GM18511 (cell line): ENCODE measurements at regions not wholly inside any gene's neighbourhood (a gene's known extent, or its start where the extent isn't known, plus 50 kb on each side); places are given as distances from the start of the nearest gene placed in this dataset.
A peak's percentile ranks its signal among the peaks of the same experiment; 100 is the strongest.
"Not testable (repeated sequence)": the region's sequence is repeated elsewhere in the genome, so short reads cannot be mapped to it uniquely, and the experiment has no call there.

Experiments
- ATAC-seq: cut with Tn5 transposase; IDR thresholded peaks from one replicate; pipeline ENCODE4 v1.9.1; 2021; ENCODE audit warnings: mild to moderate bottlenecking, moderate library complexity; ENCODE audit not compliant: unreplicated experiment

DNA sequence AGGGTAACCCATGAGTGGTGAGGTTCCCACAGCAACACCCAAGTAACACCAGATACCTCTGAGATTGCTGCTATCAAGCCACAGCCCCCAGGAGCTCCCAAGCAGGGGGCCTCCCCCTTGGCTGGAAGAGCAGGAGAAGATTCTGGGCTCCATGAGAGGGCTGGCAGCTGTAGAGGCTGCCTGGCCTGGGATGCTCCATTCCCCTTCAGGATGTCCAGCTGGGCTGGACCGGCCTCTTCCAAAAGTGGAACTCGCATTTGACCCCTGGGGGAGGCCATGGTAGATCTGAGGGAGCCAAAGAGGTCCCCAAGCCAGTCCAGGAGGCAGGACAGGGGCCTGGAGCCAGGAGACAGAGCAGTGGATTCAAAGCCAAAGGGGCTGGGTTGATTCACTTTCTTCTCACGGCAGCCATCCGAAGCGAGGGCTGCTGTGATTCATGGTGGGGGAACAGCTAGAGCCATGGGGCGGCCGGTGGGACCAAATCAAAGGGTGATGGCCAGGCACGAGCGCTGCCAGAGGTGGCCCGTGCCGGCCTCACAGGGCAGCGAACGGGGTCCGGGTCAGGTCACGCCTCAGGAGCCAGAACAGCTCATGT, 95.3 kb upstream of the ID2 start:
- ATAC-seq: no peak

DNA sequence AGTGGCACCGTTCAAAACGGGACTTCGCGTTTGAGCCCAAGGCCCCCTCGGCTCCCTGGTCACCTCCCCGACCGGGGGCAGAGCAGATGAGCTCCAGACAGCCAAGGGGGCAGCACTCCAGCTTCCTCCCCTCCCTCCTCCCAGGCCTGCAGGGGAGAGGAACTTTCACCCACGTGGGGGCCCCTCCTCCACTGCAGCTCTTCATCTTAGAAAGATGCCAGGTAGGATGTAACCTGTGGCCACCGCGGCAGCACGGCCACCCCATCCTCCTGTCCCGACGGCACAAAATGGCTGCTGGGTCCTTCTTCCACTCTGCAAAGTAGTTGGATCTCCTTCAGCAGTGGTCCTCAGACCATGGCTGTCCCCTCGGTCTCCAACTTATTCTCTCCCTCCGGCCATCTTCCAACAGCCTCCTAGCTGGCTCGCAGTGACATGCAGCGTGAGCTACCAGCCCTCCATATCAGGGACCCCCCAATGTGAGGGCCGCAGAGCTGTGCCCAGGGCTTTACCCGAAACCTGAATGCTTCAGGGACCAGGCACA, 94.5 kb upstream of the ID2 start:
- ATAC-seq: no peak

DNA sequence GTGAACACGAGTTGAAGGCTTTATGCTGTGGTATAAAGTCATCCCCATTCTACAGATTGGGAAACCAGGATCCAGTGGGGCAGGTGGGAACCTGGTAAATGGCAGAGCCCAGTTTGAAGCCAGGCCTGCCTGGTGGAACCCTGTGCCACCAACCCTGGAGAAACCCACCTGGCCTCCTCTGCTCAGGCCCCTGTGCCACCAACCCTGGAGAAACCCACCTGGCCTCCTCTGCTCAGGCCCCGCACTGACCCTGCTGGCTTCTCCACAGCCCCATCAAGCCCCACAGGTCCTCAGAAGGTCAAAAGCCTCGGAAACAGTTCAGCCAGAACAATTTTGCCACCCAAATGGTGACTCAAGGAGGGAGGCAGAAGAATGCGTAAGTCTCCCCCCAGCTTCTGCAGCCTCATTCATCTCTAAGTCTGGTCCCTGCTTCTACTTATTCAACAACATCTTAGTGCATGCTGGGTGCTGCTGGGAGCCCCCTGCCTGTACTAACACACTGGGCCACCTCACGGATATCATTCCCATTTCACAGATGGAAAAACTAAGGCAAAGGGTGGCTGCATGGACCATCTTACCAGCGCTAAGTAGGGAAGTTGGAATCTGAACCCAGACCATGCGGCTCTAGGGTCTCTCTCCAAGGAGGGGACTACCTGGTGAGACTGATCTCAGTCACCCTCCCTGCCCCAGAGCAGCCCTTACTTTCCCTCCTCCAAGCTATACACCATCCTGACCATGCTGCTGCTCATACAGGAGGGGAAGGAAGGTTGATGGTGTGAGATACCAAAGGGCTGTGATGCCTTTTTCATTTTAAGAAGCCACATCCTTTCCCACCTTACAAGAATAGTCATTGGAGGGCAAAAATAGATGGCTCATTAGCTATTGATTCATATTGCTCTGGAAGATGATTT, 93.7 kb upstream of the ID2 start:
- no peak for ATAC-seq

DNA sequence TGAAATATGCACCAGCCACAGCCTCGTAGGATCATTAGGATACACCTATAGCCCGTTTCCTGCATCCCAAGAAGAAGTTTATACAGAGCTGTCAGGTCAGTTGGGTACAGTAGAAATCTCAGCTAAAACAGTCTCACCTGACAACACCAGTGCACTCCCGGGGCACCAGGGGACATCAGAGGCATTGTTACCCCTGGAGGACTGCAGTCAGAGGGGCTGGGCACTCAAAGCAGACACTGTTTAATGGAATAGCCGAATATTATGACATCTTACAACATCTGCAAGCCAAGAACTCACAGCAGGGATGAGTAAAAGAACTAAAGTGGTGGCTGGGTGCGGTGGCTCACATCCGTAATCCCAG, 93.0 kb upstream of the ID2 start:
- no peak for ATAC-seq

DNA sequence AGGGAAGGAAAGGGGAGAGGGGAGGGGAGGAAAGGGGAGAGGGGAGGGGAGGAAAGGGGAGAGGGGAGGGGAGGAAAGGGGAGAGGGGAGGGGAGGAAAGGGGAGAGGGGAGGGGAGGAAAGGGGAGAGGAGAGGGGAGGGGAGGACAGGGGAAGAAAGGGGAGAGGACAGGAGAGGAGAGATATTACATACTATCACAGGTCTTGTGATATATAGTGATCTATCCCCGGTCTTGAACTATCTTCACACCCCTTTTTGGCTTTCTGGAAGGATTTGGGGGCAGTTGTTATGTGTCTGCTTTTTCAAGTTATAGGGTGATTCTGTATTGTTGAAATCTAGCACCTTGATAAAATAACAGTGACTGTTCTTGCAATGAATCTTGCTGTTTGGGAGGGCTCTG, 92.1 kb upstream of the ID2 start:
- no peak for ATAC-seq

DNA sequence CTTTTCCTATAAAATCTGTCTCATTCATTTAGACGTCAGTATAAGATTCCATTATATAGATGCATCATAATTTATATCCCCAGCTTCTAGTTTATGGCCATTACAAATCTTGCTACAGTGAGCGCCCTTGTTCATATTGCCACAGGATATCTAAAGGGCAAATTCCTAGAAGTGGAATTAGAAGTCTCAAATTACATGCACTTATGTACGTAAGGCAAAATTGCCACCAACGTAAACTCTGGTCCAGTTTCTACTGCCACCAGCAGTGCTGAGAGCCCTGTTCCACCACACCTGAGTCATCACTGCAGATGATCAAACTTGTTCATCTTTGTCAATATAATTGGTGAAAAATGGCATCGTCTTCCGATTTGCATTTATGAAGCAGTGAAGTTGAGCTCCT, 90.9 kb upstream of the ID2 start:
- no peak for ATAC-seq

DNA sequence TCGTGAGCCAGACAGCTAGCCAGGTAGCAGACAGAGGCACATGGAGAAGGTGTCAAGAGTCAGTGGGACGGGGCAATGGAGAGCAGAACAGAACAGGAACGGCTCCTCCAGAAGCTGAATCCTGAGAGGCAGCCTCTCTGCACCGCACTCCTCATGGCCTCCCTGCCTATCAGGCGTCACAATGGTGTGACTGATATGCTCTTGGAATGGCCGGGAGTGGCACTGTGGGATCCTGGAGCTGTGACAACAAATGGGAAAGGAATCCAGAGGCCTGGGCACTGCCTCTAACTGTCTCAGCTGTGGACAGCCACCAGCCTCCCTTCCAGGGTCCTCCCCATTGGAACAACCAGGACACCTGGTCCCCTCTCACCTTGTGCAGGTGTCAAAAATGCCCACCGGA, 89.1 kb upstream of the ID2 start:
- no peak for ATAC-seq

DNA sequence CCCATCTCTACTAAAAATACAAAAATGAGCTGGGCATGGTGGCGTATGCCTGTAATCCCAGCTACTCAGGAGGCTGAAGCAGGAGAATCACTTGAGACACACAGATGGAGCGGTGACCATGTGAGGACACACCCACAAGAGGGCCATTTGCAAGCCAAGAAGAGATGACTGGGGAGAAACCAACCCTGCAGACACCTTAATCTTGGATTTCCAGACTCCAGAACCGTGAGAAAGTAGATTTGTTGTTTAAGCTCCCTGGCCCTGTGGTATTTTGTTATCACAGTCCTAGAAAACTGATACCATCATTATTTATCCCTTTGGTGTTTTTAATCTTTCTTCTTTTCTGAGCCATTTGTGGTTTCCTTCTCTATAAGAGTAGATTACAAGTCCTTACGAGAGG, 88.6 kb upstream of the ID2 start:
- no peak for ATAC-seq

DNA sequence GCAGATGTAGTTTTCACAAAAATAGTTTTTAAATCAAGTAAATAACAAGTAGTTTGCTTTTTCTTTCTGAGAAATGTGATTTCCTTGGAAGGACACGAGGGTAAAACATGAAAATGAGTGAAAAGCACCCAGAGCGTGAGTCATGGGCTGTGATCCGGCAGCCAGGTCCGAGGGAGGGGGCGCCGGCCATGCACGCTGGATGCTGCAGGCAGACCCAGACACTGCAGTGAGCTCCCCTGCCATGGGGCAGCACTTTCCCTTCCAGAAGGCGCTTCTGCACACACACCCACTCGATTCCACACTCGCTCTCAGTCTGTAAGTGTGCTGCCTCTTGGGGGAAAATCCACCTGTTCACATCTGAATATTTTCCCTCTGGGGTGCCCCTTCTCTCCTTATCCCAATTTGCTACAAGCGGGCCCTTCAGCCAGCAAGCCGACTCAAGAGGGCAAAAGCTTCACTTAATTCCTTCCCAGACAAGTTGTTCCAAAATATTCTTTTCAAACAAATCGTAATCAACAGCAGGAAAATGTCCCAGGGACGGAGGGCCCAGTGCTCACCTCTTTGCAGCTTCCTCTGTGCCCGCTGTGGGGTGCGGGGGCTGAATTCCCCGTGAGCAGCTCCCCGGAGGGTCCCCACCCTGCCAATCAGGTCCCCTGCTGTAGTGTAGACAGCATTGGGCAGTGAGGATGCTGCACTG, 87.0 kb upstream of the ID2 start:
- ATAC-seq: no peak

DNA sequence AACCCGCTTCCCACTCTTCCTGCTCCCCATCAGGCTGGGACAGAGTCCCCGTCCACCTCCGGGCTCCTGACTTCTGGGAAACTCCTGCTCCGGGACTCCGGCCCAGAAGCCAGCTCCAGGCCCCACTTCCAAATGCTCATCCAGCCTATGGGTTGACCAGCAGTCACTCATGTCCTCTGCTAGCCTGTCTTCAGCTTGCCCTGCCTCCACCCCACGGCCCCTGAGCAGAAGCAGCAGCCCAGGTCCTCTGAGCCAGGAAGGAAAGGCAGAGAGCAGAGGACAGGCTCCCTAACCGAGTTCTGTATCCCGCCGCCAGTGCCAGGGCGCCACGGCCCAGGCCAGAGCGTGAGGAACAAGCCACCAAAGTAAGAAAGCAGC, 86.4 kb upstream of the ID2 start:
- no peak for ATAC-seq

DNA sequence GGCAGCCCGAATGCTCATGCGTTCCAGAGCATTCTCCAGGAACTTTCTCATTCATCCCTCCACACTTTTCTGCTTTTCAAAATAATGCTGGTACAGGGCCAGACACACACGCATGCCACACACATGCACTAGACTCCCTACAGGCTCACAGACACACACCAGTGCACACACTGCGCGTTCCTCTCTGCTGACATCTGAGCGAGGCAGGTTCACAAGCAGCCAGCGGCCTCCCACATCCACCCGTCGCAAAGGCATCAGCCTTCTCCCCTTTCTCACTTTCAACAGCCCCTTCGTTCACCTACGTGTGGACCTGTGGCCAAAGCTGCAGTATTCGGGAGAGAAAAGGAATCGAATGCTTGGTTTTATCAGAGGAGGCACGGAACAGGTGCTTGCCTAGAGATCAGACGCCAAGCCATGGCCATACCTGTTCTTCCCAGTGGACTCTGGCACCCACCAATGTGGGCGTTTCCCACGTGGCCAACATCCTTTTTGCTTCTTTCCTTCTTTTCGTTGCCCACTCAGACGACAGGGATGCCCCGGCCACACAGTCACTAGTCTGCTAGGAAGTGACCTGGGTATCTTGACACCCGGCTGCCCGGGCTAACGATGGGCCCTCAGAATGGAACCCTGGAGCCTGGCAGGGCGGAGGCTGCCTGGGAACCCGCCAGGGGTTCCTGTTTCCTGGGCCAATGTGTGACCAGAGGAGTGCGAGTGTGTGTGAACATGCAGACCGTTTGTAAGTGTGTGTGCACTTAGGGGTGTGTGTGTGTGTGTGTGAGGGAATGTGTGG, 85.8 kb upstream of the ID2 start:
- ATAC-seq: no peak

DNA sequence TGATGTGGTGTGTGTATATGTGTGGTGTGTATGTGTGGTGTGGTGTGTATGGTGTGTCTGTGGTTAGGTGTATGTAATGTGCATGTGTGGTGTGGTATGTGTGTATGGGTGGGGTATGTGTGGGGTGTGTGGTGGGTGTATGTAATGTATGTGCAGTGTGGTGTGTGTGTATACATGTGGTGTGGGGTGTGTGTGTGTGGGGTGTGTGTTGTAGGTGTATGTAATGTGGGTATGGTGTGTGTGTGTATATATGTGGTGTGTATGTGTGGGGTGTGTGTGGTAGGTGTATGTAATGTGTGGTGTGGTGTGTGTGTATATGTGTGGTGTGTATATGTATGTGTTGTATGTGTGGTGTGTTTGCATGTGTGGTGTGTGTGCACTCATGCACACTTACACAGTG, 84.8 kb upstream of the ID2 start:
- ATAC-seq: no peak

DNA sequence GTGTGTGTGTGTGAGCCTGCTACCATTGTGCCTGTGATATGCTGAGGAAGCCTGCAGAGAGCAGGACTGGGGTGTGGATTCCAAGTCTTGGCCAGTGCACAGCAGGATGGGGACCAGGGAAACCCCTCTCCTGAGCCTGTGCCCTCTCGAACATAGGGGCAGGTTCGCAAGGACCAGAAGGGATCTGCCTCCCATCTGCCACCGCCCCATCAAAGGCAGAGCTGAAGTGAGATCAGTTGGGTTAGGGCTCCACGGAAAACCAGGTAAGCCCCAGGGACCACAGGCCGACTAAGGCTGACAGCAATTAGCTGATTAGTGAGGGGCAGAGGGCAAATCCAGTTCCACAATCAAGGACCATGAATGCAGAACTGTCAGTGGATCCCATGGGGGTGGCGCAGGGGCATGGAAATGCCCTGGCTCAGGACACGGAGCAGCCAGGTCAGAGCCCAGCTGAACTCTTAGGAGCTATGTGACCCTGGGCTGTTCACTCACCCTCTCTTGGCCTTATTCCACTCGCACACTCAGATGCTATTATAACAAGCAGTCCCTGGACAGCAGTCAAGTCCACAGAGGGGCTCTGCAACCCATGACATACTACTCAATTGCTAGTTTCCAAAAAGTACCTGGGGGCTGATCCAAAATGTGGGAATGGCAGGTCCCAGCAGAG, 84.2 kb upstream of the ID2 start:
- ATAC-seq: no peak

DNA sequence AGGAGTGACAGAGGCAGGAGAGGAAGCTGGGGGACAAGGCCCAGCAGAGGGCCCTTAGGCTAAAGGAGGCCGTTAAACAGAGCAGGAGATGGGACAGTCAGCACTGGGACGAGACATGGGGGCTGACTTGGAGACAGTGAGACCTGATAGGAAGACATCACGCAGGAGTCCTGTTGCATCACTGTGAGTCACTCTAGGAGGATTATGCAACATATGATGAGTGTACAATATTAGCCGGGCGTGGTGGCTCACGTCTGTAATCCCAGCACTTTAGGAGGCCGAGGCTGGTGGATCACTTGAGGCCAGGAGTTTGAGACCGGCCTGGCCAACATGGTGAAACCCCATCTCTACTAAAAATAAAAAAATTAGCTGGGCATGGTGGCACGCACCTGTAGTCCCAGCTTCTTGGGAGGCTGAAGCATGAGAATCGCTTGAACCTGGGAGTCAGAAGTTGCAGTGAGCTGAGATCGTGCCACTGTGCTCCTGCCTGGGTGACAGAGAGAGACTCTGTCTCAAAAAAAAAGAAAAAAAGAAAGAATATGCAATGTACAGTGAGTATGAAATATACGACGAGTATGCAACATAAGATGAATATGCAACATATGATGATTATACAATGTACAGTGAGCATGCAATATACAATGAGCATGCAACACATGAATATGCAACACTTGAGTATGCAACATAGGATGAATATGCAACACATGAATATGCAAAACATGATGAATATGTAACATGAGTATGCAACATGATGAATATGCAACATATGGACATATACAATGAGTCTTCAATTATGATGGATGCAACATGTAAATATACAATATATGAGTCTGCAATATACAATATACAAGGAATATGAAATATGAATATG, 83.3 kb upstream of the ID2 start:
- no peak for ATAC-seq

DNA sequence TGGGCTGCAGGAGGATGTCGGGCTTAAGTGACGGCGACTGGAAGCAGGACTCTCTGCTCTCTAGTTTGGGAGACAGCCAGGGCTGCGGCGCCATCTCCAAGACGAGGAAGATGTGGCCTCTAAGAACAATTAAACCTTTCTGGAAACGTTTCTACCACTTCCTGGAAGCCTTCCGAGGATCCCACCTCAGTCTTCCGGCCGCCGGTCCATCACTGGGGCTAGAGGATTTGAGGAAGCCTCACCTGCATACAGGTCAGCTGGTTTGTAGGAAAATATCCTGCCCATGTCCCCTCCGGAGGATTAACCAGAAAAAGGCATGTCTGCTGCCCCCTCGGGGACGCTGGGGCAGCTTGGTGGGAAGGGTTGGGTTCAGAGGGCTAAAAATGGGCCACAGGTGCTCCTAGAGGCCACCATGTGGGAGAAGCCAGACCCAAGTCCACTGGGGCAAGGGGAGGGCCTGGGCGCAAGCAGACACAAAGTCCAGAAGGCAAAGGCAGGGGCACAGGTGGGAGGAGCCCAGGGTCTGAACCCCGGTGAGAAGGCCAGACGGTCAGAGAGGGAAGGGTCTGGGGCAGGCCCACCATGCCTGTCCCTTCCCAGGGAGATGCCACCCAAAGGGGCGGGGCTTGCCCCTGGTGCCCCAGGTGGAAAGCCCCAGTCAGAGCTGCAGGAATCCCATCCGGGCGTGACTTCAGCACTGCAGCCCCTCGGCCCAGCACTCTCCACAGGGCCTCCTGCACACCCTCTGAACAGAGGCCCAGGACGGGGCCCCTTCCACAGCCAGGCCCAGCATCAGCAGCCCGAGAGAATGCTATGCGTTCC, 82.2 kb upstream of the ID2 start:
- no peak for ATAC-seq

DNA sequence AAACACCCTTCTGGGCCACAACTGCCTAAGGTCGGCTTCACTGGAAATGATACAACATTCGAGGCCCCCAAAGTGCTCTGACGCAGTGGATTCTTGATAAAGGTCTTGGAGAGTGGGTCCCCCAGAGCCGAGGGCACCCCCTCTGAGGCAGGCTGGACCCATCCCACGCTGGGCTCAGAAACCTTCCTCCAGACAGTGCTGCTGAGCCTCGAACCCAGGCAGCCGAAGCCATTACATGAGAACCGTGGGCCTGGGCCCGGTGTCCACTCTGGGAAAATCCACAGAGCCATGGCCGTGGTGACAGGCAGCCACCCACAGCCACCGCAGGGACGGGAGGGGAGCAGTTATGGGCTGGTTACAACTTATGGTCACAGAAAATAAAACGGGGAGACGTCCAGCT, 81.4 kb upstream of the ID2 start:
- ATAC-seq: no peak

DNA sequence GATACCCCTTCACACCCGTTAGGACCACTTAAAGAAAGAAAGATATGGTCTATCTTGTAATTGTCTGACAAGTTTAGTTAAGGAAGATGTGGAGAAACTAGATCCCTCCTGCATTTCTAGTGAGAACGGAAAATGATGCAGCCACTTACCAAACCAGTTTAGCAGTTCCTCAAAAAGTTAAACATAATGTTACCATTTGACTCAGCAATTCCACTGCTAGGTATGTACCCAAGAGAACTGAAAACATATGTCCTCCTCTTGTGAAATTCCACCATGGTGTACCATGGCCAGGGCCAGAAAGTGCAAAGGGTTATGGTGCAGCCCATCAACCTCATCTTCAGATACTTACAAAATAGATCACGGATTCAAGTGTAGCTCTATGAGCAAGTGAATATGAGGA, 79.0 kb upstream of the ID2 start:
- ATAC-seq: peak; percentile 45

DNA sequence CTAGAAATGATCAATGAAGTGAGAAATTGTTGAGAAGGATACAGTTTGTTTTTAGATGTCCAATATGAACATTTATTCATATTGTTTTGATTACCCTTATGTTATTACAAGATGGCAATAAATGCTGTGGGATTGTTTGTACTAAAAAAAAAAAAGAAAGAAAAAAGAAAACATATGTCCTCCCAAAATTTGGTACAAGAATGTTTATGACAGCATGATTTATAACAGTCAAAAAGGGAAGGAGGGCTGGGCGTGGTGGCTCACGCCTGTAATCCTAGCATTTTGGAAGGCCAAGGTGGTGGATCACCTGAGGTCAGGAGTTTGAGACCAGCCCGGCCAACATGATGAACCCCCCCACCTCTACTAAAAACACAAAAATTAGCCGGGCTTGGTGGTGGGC, 78.5 kb upstream of the ID2 start:
- ATAC-seq: not testable (repeated sequence)

DNA sequence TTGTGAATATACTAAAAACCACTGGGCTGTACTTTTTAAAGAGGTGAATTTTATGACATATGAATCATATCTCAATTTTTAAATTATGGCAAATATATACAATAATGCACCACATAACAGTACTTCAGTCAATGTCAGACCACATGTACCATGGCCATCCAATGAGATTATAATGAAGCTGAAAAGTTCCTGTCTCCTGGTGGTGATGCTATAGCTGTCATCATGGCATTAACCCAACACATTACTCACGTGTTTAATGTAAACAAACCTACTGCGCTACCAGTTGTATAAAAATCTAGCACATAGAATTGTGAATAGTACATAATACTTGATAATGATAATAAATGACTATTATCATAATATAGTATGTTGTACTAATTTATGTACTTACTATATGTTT, 77.6 kb upstream of the ID2 start:
- ATAC-seq: no peak
